Superior temporal gyrus (tissue), 1 donor: ENCODE measurements at regions not wholly inside any gene's neighbourhood (a gene's known extent, or its start where the extent isn't known, plus 50 kb on each side); places are given as distances from the start of the nearest gene placed in this dataset.

Experiments
- DNase-seq: peaks from one replicate; pipeline ENCODE4 v3.0.0-alpha.2; 2016; ENCODE audit errors: extremely low spot score

- no peak for DNase-seq
Measured at GRCh38 chrY:8202837-8203236, 1134.4 kb upstream of the TSPY4 start.

GRCh38 chrY:8241144-8241543 is 1096.1 kb upstream of the TSPY4 start:
- no peak for DNase-seq

DNA sequence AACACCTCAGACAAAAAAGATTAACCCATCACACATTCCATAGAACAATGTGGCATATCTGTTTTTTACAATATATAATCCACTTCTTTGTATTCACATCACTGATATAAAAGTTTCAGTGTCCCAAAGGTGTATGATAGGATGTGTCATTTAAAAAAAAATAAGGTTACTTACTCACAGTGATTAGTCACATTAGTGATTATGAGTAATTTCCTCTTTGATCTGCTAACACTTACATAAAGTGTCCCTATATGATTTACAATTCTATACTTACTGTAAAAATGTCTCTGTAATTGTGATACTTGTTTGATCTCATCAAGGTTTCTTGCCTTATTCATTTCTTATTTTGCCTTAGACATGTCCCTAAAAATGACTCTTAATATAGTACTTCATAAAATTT is 1063.5 kb upstream of the TSPY4 start:
- DNase-seq: no peak

DNA sequence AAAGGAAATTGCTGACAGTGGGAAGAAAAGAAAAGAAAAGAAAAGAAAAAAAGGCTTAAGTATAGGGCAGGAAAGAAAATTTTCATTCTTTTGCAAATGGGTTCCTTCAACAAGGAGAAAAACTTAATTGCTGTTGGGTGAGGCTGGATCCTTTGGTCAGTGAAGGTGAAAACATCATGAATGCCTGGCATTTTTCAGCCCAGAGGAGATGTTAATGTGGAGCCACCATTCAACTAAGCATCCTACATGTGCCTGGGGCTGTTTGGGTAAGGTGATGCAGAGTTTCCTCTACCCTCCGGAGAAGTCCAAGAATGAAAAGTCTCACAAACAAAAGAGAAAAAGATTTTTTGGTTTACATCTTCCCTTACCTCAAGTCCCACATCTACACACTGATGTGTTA is 1032.2 kb upstream of the TSPY4 start:
- DNase-seq: no peak

- DNase-seq: no peak
Measured at GRCh38 chrY:8324113-8324512, 1013.2 kb upstream of the TSPY4 start.

DNA sequence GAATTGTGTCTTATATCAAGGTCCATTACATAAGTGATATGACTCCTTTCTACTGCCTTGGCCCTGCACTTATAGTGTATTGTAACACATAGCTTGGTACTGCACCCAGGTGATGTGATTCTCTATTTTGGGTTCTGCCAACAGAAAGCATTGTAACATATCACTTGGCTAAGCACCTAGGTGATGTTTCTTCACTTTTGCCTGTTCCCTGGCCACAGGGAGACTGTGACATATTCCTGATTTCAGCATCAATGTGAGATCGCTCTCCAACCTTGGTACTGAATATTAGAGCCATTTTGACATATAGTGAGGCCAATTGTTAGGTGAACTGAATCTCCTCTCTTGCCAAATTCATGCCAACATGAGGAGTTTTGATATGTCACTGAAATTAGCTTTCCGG is 1010.3 kb upstream of the TSPY4 start:
- DNase-seq: no peak

GRCh38 chrY:8327708-8328354 is 1009.4 kb upstream of the TSPY4 start:
- DNase-seq: no peak

DNA sequence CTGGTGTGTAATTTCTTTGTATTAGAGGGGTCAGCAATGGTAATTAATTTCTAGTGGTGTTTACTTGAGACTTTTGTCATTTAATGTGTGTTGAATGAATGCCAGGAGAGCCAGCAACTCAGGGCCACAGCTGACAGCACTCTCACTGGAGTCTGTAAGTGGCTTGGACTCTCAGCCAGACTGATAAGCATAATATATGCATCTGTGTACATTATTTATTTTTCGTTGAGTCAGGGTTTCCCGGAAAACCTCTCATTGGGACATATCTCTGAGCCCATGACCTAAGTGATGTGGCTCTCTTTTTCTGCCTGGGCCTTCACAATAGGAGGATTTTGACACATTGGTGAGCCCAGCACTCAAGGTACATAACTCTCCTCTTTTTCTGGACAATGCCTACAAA is 1007.8 kb upstream of the TSPY4 start:
- no peak for DNase-seq

DNA sequence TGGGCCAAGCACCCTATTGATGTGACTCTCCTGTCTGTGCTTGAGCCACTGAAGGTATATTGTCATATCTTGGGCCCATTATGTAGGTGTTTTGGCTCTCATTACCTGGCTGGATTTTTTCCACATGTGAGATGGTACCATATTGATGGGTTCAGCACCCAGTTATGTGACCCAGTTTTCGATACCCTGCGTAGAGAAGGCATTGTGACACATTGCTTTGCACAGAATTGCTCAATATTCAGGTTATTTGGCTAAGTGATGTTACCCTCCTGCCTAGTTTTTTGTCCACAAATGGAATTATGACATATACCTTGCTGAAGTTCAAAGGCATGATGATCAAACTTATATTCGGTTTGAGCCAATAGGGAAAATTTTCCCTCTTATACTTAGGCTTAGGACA is 1007.3 kb upstream of the TSPY4 start:
- no peak for DNase-seq

- DNase-seq: no peak
Measured at GRCh38 chrY:8333328-8333727, 1003.9 kb upstream of the TSPY4 start.

DNA sequence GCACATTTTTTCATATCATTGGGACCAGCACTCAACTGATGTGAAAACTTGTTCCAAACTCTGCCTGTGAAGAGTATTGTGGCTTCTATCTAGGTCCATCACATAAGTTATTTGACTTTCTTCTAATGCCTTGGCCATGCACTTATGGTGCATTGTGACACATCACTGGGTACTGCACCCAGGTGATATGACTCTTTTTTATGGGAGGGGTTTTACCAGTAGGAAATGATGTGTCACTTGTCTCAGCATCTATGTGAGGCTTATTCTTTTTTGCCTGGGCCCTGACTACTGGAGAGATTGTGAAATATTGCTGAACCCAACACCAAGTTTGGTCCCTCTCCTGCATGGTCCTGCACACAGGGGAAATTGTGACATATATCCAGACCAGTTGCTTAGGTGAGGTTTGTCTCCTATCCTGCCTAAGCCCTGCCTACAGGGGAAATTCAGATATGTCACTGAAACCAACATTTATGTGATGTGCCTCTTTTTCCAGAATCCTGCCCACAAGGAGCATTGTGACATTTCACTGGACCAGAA is 1001.9 kb upstream of the TSPY4 start:
- DNase-seq: no peak

DNA sequence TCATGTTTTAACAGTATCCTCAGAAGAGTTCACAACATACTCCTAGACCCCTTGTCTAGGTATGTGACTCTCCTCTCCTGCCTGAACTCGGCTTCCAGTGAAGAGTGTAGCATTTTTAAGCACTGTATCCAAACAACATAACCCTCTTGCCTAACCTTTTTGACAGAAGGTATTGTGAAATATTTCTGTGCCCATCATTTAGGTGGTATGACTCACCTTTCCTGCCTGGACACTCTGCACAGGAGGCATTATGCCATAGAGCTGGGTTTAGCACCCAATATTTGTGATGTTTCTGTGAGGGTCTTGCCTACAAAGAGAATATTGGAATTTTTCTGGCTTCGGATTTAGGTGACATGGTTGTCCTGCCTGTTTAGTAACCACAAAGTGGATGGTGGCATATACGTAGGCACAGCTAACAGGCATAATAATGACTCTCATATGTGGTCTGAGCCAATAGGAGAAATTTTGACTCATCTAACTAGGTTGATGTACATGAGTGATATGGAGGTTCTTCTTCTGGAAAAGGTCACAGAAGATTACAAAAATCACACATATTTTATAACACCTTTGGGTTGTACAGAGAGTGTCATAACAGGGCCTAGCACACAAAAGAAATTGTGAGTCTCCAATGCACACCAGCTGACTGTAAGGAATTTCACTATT is 1001.0 kb upstream of the TSPY4 start:
- no peak for DNase-seq

- no peak for DNase-seq
Measured at GRCh38 chrY:8341000-8341399, 996.3 kb upstream of the TSPY4 start.

DNA sequence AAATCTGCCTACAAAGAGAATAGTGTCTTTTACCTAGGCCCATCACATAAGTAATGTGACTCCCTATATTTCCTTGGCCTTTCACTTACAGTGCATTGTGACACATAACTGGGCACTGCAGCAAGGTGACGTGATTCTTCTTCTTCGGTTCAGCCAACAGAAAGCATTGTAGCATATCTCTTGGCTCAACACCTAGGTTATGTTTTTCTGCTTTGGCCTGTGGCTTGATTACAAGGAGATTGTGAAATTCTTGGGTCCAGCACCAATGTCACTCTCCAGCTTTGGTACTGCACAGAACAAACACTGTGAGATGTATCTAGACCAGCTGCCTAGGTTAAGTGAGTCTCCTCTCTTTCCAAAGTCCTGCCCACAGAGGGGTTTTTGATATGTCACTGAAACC is 995.1 kb upstream of the TSPY4 start:
- no peak for DNase-seq

- no peak for DNase-seq
Measured at GRCh38 chrY:8351241-8351640, 986.0 kb upstream of the TSPY4 start.

GRCh38 chrY:8352201-8352600 is 985.1 kb upstream of the TSPY4 start:
- DNase-seq: no peak

GRCh38 chrY:8358161-8358560 is 979.1 kb upstream of the TSPY4 start:
- no peak for DNase-seq

- DNase-seq: no peak
Measured at GRCh38 chrY:8361715-8362114, 975.5 kb upstream of the TSPY4 start.

GRCh38 chrY:8377491-8377890 is 959.8 kb upstream of the TSPY4 start:
- no peak for DNase-seq

DNA sequence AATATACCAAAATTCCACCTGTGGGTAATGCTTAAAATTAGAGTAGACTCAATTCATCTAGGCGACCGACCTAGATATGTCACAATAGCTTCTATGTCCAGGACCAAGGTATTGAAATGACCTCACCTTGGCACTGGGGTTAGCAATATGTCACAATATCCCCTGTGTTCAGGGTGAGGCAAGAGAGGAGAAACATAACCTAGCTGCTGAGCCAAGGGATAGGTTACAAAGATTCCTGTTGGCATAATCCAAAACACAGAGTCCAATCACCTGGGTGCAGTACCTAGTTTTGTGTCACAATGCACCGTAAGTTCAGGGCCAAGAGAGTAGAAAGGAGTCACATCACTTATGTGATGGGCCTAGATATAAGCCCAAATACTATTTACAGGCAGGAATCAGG is 957.5 kb upstream of the TSPY4 start:
- no peak for DNase-seq

DNA sequence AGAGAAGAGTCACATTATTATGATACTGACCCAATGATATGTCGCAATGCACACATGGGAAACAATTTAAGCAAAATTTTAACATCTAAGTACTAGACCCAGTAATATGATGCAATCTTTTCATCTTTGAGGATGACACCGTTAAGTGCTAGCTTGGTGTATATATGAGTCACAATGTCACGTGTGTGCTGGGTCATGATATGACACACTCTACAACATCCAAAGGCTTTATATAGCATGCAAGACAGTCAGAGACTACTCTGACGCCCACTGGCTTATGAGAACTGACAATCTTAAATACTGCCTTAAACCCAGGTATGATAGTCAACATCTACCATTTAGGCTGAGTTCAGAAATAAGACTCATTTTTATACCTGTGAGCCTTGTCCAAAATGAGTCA is 955.8 kb upstream of the TSPY4 start:
- DNase-seq: no peak

DNA sequence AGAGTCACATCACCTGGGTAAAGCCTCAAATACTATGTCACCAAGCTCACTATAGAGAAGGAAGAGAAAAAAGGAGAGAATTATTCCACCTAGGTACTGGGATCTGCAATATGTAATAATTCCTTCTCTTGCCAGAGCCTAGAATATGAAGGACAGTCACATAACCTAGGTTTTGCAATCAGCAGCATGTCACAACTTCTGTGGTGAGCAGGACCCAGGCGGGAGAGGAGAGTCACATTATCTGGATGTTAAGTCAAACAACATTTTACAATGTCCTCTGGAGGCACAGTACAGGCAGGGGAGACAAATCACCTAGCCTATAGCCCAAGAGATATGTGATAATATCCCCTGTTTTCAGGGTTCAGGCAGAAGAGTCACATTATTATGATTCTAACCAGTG is 951.2 kb upstream of the TSPY4 start:
- DNase-seq: no peak

DNA sequence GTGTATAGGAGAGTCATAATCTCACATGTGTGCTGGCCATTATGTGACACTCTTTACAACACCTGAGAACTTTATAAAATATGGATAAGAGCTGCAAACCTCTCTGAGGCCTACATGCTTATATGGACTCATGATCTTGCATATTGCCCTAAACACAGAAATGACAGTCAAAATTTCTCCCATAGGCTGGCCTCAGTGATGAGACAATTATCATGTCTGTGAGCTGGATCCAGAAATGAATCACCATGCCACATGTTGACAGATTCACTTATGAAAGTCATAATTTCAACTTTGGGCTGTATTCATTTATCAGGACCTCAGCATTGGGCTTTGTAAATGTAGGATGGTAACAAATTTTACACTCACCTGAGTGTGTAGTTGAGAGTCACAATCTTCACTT is 948.8 kb upstream of the TSPY4 start:
- no peak for DNase-seq

DNA sequence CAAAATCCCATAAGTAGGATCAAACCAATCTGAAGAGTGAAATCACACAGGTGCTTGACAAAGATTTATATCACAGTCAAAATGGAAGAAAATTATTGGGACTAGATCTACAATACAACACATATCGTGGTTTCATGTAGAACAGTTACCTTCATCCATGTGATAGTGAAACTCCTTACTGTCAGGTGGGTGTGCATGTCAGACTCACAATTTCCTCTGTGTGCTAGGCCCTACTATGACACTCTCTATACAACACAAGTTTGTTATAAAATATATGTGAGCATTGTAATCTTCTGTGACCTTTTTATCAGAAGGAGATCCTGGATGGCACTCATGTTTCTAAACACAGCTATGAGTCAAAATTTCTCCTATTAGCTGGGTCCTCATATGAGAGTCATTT is 947.0 kb upstream of the TSPY4 start:
- no peak for DNase-seq
